ENCODE measurements at regions not wholly inside any gene's neighbourhood (a gene's known extent, or its start where the extent isn't known, plus 50 kb on each side); places are given as distances from the start of the nearest gene placed in this dataset.
A peak's percentile ranks its signal among the peaks of the same experiment; 100 is the strongest.

DNA sequence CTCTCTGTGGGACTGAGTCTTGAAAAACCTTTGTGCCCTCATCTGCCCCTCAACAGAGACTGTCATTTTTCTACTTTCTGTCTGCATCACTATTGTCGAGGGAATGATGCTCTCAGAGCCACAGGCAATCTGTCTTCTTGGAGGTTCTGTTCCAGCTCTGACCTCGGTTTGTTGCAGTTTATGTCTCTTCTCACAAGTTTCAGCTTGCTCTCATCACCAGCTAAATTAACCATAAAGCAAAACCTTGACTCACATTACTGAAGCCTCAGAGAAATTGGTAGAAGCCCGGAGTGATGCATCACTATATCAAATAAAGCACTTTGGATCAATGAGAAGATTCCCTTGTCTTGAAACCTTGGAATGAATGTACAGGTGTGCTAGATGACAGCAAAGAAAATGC, 60.6 kb upstream of the BLID start:
- DNase-seq (ENCODE audit: low spot score): no peak

DNA sequence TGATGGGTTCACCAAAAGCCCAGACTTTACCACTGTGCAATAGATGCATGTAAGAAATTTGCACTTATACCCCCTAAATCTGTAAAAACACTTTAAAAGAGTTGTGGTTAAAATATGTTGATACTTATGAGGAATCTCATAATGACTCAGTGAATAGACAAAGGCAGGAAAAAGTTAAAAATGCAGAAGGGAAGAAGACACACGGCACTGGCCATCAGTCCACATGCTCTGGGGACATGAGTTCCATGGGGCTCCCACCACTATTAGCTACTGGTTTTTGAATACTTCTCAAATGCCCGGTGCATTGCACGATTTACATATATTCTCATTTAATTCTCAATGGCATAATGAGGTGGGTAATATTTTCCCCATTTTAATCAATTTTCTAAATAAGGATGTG, 59.3 kb upstream of the BLID start:
- DNase-seq (ENCODE audit: low spot score): no peak

DNA sequence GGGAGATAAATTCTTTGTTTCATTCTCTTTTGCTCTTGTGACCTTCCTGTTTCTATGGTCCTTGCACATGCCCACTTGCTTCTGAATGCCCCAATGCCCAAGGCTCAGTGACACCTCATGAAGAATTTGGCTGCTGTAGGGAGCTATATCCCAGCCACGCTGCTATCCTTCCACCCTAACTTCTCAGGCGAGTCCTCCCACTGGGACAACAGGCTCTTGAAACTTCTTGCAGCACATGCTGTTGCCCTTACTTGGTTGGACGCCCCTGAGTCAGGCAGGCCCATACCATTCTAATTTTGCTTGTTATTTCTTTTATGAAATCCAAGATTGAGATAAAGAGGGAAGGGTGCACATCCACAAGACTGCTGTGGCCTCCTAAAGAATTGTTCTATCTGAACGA, 57.6 kb upstream of the BLID start:
- no peak for DNase-seq (ENCODE audit: low spot score)

DNA sequence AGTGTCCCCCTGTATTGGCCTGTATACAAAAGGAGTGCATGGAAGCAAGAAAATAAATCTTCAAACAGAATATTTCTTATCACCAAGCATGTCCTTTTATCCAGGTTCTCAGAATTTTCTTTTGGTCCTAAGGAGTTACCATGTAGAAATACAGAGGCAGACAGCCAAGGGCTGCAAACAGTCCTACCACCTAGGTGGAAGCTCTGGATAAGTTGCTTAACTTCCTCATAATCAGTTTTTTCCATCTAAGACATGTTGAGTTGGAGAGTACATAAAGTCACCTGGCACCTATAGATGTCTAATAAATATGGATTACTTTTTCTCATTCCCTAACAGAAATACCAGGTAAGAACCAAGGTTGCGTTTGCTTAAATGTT, 57.0 kb upstream of the BLID start:
- DNase-seq (ENCODE audit: low spot score): no peak

DNA sequence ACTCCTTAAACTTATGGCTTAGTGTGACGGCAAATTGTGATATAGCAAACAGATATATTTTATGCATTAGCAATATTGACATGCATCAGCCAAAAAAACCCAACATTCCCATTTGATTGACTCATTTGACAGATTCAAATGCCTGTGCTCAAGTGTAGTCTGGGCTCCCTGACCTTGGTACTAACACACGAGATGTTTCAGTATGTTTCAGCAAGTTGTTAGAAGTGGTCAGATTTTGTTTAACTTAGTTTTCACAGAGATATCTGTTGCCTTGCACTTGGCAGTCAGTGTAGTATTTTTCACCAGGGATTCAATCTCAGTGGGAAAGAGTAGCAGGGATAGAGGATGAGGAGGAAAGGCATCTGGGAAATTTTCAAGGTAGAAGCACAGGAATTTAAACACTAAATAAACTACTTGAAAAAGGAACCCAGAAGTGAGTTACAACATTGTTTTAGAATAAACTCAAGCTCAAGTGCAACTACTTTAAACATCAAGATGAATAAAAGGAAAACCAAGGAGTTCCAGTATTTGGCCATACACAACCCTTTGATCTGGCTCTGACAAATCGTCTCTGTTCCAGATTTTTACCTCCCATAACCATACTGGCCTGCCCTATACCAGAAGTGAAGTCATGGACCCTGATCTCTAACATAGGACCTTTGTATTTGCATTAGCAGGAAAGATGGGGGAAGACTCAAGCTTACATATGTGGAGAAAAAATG, 56.5 kb upstream of the BLID start:
- no peak for DNase-seq (ENCODE audit: low spot score)

DNA sequence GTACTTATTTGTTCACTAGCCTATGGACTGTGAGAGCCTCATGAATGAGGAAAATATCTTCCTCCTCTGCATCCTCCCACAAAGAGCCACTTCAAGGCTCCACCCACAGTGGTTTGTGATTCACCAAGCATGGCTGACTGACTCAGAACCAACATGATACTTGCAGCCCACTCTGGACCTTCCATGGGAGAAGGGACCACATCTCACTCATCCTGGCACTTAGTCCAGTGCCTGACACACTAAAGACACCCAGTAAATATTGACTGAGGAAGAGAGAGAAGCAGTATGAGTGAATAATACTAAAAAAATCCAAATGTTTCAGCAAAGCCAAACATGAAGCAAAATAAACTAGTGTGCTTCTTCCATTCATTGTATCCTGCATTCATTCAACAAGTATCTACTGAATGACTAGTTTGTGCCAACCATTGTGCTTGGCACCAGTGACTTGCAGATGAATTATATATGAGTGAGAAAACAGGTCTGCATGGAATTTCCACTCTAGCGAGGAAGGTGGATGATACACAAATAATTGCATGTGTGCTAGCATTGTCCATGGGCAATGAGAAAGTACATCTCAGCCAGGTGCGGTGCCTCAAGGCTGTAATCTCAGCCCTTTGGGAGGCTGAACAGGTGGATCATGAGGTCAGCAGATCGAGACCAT, 54.9 kb upstream of the BLID start:
- DNase-seq (ENCODE audit: low spot score): peak; percentile 30

DNA sequence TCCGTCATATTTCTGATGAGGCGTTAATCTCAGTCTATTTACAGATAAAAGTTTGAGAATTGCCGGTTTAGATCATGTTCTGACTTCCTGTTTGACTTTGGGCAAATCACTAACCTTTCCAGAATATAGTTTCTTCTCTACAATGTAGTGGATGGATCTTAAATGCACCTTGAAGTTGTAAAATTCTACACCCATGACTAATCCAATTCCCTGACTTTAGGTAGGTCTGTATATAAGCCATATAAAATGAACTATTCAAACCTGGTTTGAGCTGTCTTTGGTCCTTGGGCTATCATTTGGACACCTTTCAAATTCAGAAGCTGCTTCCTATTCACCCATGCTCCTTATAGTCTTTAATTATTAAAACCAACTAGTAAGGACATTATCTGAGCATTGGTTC, 52.2 kb upstream of the BLID start:
- no peak for DNase-seq (ENCODE audit: low spot score)

DNA sequence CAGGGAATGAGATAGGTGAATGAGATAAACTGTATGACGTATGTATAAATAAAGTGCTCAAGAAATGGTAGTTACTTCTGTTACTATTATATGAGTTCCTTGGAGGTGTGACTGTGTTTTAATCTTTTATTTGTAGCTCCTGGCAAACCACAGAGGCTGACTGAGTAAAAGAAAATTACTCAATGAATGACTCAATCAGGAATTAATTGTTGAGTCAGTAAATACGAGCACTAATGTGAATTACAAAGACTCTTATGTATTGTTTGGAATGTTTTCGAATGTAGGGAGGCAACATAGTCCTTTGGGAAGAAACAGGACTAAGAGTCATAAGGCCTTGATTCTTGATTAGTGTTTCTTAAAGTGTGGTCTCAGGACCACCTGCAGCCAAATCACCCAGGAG, 51.1 kb upstream of the BLID start:
- no peak for DNase-seq (ENCODE audit: low spot score)

DNA sequence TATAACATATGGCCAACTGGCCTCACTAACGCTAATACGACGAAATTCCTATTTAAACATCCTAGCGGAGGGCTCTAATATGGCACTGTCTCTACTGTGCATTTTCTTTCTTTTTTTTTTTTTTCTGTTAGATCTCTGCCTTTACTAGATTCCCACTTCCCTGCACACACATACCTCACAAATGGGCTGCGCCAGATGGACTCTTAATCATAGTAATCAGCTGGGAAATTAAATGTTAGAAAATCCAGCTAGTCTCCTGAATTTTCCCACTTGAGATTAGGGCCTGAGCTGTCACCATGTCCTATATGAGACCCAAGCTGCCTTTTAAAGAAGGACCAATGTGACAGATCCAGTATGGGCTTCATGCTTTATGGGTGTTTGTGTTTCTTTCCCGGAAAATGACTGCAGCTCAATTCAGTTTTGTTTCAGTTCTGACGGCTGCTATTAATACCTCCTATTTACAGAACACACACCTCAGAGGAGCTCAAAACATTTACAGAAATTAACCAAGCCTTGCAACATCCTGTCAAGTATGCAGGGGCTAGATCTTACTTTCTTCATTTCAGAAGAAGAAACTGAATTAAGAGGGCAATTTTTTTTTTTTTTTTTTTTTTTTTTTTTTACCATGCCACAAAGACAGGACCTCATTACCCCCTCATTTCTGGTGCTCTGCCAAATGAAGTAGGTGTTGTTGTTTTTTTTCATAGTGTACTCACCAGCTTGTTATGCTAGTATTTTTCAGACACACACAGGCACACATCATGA, 49.8 kb upstream of the BLID start:
- DNase-seq (ENCODE audit: low spot score): no peak

Data from H4 (cell line).